HEK293 (cell line): ENCODE measurements at regions not wholly inside any gene's neighbourhood (a gene's known extent, or its start where the extent isn't known, plus 50 kb on each side); places are given as distances from the start of the nearest gene placed in this dataset.
"Not testable (repeated sequence)": the region's sequence is repeated elsewhere in the genome, so short reads cannot be mapped to it uniquely, and the experiment has no call there.

Source experiments
- CTCF ChIA-PET: fragments of 350-600 bp; formaldehyde crosslinking; extraction: SDS; loops from one replicate; lab custom pipeline; 2021; ENCODE audit warnings: antibody characterized with exemption; lab: Yijun Ruan, JAX
- POLR2A ChIA-PET: fragments of 300-600 bp; formaldehyde crosslinking; extraction: SDS; loops from one replicate; lab custom pipeline; 2020; ENCODE audit warnings: antibody characterized with exemption, inconsistent platforms; lab: Yijun Ruan, JAX
- H3K27ac ChIP-seq: fragments of 200-500 bp; sonication (Bioruptor generic); 2 replicates; pipeline ENCODE4 v1.5.1; 2014; ENCODE audit warnings: low read depth, low read length, control low read depth, inconsistent platforms; ENCODE audit errors: extremely low read depth
- H3K36me3 ChIP-seq, 2 experiments: fragments of 200-500 bp in 1 of 2; sonication (Bioruptor generic) in 1 of 2; 1 replicate in 1 of 2; 2 replicates in 1 of 2; pipeline ENCODE4 v1.5.1; 2014 to 2017; ENCODE audit warnings: inconsistent platforms in 2 of 2, low read length in 2 of 2; ENCODE audit not compliant: control insufficient read depth in 2 of 2, insufficient read depth in 1 of 2
- H3K4me1 ChIP-seq: fragments of 200-500 bp; sonication (Bioruptor generic); 2 replicates; pipeline ENCODE4 v1.5.1; 2014; ENCODE audit warnings: mild to moderate bottlenecking, low read length, inconsistent platforms; ENCODE audit not compliant: control insufficient read depth, insufficient read depth
- H3K4me3 ChIP-seq: 2 replicates; pipeline ENCODE4 v1.5.1; 2011; ENCODE audit warnings: low read depth, mild to moderate bottlenecking, control low read depth, low read length, moderate library complexity
- H3K9me3 ChIP-seq: fragments of 200-500 bp; sonication (Bioruptor generic); 2 replicates; pipeline ENCODE4 v1.5.1; 2014; ENCODE audit warnings: low read depth, low read length, inconsistent platforms; ENCODE audit not compliant: control insufficient read depth, insufficient read depth
- HOXC10 ChIP-seq: sonication (generic); formaldehyde crosslinking; IDR thresholded peaks from 2 replicates; pipeline ENCODE4 v1.8.1; 2023; ENCODE audit warnings: mild to moderate bottlenecking, missing genetic modification reagents
- REPIN1 ChIP-seq: fragments of 450-650 bp; formaldehyde crosslinking; IDR thresholded peaks from 2 replicates; pipeline ENCODE4 v1.5.1; 2017; ENCODE audit warnings: missing biosample characterization, missing genetic modification characterization, low read depth
- SP3 ChIP-seq: fragments of 450-650 bp; formaldehyde crosslinking; IDR thresholded peaks from 2 replicates; pipeline ENCODE4 v1.5.1; 2016; ENCODE audit warnings: missing biosample characterization, missing genetic modification characterization
- ZFHX2 ChIP-seq: fragments of 450-650 bp; formaldehyde crosslinking; conservative IDR thresholded peaks from 2 replicates; pipeline ENCODE4 v1.5.1; 2016; ENCODE audit warnings: missing biosample characterization, missing genetic modification characterization
- ZNF121 ChIP-seq: fragments of 450-650 bp; formaldehyde crosslinking; IDR thresholded peaks from 2 replicates; pipeline ENCODE4 v1.5.1; 2016; ENCODE audit warnings: missing biosample characterization, missing genetic modification characterization
- ZNF138 ChIP-seq: fragments of 450-650 bp; formaldehyde crosslinking; IDR thresholded peaks from 2 replicates; pipeline ENCODE4 v1.5.1; 2016; ENCODE audit warnings: missing biosample characterization, missing genetic modification characterization, borderline replicate concordance
- ZNF341 ChIP-seq: fragments of 450-650 bp; formaldehyde crosslinking; IDR thresholded peaks from 2 replicates; pipeline ENCODE4; 2016; ENCODE audit warnings: low read depth, missing biosample characterization, missing genetic modification characterization
- ZNF610 ChIP-seq: fragments of 450-650 bp; formaldehyde crosslinking; IDR thresholded peaks from 2 replicates; pipeline ENCODE4 v1.5.1; 2016; ENCODE audit warnings: missing biosample characterization, missing genetic modification characterization, borderline replicate concordance
- ZNF623 ChIP-seq: fragments of 450-650 bp; formaldehyde crosslinking; IDR thresholded peaks from 2 replicates; pipeline ENCODE4 v1.5.1; 2016; ENCODE audit warnings: missing biosample characterization, missing genetic modification characterization
- TF ChIP-seq, protein P1 (sequence below): fragments of 450-650 bp; formaldehyde crosslinking; IDR thresholded peaks from 2 replicates; pipeline ENCODE4 v1.5.1; 2016; ENCODE audit warnings: missing biosample characterization, missing genetic modification characterization
- TF ChIP-seq, protein P2 (sequence below): fragments of 450-650 bp; formaldehyde crosslinking; IDR thresholded peaks from 2 replicates; pipeline ENCODE4 v1.5.1; 2016; ENCODE audit warnings: missing biosample characterization, missing genetic modification characterization

DNA sequence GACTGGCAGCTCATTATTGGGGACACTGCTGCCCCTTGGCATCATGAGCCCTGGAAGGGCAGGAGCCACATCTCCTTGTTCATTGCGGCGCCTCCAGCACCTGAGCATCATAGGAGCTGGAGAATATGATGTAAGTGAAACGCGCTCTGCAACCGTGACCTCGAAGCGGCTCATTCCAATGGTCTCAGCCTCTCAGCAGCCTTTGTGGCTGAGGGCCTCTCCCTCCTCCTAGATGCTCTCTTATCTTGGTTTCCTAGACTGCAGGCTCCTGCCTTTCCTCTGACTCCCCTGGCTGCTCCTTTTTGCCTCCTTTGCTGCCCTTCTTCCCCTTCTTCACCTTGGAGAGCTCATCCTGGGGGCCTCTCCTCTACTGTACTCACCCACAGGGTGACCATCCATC lies 83.6 kb upstream of the CASZ1 start:
- no peaks in the 10 kb centered on the region for H3K9me3 ChIP-seq
- H3K4me1 ChIP-seq, result no peaks in the 10 kb centered on the region
- H3K27ac ChIP-seq, result no peak overlapping the region
- H3K4me3 ChIP-seq, result no peak overlapping the region
- no peaks in the 10 kb centered on the region for H3K36me3 ChIP-seq
- CTCF ChIA-PET, result no interaction called here
- POLR2A ChIA-PET, result no interaction called here
- TF ChIP-seq REPIN1 (tag by site-specific recombination) (no peak), SP3 (tag by site-specific recombination) (no peak)
- TF ChIP-seq, protein P1, sequence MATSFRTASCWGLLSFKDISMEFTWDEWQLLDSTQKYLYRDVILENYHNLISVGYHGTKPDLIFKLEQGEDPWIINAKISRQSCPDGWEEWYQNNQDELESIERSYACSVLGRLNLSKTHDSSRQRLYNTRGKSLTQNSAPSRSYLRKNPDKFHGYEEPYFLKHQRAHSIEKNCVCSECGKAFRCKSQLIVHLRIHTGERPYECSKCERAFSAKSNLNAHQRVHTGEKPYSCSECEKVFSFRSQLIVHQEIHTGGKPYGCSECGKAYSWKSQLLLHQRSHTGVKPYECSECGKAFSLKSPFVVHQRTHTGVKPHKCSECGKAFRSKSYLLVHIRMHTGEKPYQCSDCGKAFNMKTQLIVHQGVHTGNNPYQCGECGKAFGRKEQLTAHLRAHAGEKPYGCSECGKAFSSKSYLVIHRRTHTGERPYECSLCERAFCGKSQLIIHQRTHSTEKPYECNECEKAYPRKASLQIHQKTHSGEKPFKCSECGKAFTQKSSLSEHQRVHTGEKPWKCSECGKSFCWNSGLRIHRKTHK (tag by site-specific recombination), result no peak

DNA sequence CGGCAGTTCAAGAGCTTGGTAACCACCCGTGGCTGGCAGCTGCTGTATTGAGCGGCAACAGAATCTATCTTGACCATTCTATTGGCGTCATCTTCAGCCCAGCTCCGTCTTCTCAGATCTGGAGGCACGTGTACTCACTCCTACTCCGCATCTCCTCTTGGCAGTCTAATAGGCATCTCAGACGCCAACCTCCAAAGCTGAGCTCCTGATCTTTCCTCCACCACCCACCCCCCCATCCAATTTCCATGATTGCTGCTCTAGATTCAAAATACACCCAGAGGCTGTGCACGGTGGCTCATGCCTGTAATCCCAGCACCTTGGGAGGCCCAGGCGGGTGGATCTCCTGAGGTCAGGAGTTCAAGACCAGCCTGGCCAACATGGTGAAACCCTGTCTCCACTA lies 84.6 kb upstream of the CASZ1 start:
- H3K9me3 ChIP-seq, result no peaks in the 10 kb centered on the region
- no peak for TF ChIP-seq ZNF610 (tag by site-specific recombination)
- TF ChIP-seq, all 188 proteins: peak for 0
- POLR2A ChIA-PET, result no interaction called here
- Histone ChIP-seq H3K27ac (no peak overlapping the region), H3K4me3 (no peak overlapping the region), H3K36me3 (no peaks in the 10 kb centered on the region), H3K4me1 (no peaks in the 10 kb centered on the region)
- CTCF ChIA-PET, result interaction anchor here (1.3 kb wide), 1 partner anchor 14 kb away, joined by 4 read pairs; no protein-coding TSS in a partner anchor

DNA sequence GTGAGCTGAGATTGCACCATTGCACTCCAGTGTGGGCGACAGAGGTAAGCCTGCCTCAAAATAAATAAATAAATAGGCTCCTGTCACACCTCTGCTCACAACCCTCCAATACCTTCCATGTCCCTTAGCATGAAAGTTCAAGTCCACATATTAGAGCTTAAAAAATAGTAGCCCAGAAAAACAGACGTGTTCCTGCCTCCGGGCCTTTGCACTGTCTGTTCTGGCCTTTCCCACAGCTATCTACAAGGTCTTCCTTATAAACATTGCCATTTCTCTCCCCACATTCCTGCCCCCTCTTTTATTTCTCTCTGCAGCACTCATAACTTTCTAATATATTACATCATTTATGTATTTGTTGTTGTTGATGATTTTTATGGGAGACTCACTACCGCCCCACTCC lies 85.6 kb upstream of the CASZ1 start:
- H3K36me3 ChIP-seq, result no peaks in the 10 kb centered on the region
- TF ChIP-seq ZNF121 (tag by site-specific recombination), result no peak
- TF ChIP-seq, protein P2, sequence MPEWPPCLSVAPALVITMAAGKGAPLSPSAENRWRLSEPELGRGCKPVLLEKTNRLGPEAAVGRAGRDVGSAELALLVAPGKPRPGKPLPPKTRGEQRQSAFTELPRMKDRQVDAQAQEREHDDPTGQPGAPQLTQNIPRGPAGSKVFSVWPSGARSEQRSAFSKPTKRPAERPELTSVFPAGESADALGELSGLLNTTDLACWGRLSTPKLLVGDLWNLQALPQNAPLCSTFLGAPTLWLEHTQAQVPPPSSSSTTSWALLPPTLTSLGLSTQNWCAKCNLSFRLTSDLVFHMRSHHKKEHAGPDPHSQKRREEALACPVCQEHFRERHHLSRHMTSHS (tag by site-specific recombination), result no peak
- peak; percentile 86 for TF ChIP-seq ZNF623
- TF ChIP-seq ZNF341 (tag by site-specific recombination), result no peak
- TF ChIP-seq ZFHX2 (tag by site-specific recombination), result no peak
- H3K4me3 ChIP-seq, result no peak overlapping the region
- ChIA-PET CTCF (interaction anchor here (1.0 to 1.3 kb wide), 2 partner anchors 15 to 18 kb away, joined by 3 to 4 read pairs; no protein-coding TSS in a partner anchor), POLR2A (no interaction called here)
- no peaks in the 10 kb centered on the region for H3K9me3 ChIP-seq
- H3K27ac ChIP-seq, result no peak overlapping the region
- no peaks in the 10 kb centered on the region for H3K4me1 ChIP-seq

DNA sequence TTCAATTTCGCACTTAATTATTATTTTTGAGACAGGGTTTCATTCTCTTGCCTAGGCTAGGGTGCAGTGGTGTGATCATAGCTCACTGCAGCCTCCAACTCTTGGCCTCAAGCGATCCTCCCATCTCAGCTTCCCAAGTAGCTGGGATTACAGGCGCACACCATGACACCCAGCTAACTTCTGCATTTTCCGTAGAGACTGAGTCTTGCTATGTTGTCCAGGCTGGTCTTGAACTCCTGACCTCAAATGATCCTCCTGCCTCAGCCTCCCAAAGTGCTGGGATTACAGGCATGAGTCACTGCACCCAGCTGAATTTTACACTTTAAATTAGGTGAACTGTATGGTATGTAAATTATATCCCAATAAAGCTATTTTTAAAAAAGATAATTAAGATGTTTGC lies 90.6 kb upstream of the CASZ1 start:
- H3K36me3 ChIP-seq, H3K9me3 ChIP-seq, CTCF ChIA-PET, H3K4me3 ChIP-seq, POLR2A ChIA-PET, H3K27ac ChIP-seq, H3K4me1 ChIP-seq: not testable (repeated sequence)

DNA sequence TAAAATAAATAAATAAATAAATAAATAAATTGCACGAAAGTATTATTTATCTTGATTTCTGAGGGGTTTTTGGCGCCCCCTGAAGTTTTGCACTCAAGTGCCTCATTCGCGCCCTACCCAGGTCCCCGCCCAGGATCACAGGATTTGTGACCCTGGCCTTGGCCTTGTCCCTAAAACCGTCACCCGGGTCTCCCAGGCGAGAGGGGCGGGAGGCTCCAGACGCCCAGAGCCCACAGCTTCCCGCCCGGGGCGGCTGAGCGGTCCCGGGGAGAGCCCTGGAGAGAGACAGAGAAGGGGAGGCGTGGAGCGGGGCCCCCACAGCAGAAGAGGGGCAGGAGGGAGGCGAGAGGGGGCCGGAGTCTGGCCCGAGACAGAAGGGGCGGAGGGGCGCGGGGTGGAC lies 91.8 kb upstream of the CASZ1 start:
- TF ChIP-seq ZNF138 (tag by site-specific recombination) (no peak), ZNF623 (no peak), HOXC10 (no peak)
- TF ChIP-seq, all 188 proteins: peak for 0
- Histone ChIP-seq H3K4me3 (no peak overlapping the region), H3K4me1 (no peaks in the 10 kb centered on the region), H3K36me3 (no peaks in the 10 kb centered on the region), H3K27ac (no peak overlapping the region), H3K9me3 (no peaks in the 10 kb centered on the region)
- POLR2A ChIA-PET, result no interaction called here
- CTCF ChIA-PET, result interaction anchor here (1.0 kb wide), 1 partner anchor 381 kb away, joined by 3 read pairs; no protein-coding TSS in a partner anchor
